DMS79 (cell line): ENCODE measurements at regions not wholly inside any gene's neighbourhood (a gene's known extent, or its start where the extent isn't known, plus 50 kb on each side); places are given as distances from the start of the nearest gene placed in this dataset.

Experiments
- DNase-seq: peaks from one replicate; lab custom pipeline; 2025; lab: John Stamatoyannopoulos, UW

GRCh38 chr11:35077709-35078469 lies 61.1 kb upstream of the CD44 start:
- DNase-seq = peak; percentile 31

DNA sequence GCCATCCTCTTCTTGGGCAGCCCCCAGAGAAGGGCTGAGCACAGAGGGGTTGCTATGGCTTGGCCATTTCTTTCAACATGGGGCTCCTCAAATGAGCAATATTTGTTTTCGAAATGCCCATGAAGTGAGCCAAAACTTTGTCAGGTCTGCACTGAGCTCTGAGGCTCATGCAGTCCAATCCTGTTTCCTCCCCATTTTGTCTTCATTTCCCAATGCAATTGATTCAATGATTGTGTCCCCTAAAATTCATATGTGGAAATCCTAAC lies 60.6 kb upstream of the CD44 start:
- DNase-seq = no peak

GRCh38 chr11:35079611-35080010 lies 59.4 kb upstream of the CD44 start:
- no peak for DNase-seq

- DNase-seq = no peak
These were observed 56.4 kb upstream of the CD44 start for GRCh38 chr11:35082321-35083180.

DNA sequence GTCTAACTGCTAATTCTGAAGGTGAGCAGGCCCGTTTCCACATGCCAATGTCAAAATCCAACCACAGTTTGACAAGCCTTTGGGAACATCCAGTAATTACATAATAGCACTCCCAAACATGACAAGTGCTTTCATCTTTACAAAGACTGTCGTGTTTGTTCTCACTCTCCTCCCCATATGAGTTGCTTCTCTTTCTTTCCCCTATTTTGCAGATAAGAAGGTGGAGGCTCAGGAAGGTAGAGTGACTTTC lies 55.9 kb upstream of the CD44 start:
- no peak for DNase-seq

DNA sequence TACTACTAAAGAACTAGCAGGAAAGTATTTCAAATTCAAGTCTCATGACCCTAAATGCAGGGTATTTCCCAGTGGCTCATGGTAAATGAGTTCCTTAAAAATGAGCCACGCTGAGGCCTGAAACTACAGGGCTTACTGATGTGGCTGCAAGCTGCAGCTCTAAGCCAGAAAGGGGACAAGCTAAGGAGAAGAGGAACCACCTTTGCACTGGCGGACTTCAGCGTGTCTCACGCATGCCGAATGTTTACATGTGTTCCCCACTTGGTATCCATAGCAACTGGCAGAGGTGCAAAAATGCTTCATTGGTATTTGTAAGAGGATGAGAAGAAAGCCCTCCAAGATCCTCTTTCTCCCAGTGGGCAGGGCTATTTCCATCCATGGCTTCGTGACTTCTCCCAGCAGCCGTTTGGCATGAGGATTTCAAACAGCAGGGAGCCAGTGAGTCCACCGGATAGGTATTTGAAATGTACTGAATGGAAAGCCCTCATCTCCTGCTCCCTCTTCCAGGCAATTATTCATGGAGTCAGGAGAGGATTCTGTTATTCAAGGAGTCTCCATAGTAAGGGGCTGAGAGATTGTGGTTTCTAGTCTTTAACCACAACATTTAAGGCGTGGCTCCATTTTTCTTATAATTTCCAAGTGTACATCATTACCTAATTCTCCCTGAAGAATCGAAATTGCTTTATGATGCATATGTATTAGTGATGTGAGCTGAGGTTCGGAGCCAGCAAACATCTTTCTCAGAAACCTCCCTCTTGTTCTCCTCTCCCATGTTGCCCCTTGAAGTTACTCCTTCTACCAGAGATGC lies 55.3 kb upstream of the CD44 start:
- peak; percentile 98 for DNase-seq

DNA sequence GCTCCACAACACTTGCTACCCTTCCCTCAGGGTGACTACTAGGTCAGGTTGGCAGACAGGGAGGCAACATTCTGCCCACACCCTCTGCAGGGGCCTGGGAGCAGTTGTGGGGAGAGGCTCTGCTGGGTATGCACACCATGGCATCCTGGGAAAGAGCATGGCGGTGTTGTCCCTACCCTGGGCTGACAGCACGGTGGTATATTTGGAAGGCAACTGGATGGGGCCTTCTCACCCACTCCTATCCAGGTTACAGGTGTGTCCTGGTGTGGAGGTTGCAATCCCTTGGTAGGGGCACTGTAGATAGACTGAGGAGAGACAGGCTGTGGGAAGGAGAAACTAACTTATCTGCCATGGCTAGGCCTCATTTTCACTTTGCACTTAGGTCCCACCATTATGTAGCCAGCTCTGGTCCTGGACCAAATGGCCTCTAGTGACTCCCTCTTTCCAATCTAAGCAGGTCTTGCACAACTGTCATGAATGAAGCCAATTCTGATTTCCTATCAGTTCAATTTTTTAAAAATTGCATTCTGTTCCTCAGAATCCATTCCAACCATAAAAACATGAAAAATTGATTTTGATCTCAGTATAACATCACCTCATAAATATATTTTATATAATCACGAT lies 54.0 kb upstream of the CD44 start:
- DNase-seq = no peak

DNA sequence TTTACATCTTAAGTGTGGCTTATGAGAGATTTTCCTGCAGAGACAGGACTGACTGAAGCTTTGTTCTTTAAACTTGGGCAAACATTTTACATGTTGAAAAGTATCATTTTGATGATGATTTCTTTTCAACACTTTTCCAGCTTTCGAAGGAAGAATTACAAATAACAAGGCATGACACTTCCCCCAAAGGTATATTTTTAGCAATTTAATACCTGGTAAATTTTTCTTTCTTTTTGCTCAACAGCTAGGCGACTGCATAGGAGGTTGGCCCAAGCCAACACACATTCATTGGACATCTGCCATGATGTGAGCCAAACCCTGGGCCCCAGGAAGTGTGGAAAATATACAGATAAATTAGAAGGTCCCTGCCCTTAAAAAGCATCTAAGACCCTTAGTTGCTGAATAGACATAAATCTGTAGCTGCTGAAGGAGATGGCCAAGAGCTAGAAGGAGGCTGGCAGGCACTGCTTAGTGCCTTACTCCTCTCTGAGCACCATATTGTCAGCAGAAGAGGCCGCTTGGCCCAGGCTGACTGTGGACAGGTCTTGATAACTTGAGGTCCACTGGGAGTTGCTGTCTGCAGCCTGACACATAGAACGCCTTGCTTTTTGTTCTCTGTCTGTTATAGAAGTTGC lies 53.3 kb upstream of the CD44 start:
- no peak for DNase-seq

DNA sequence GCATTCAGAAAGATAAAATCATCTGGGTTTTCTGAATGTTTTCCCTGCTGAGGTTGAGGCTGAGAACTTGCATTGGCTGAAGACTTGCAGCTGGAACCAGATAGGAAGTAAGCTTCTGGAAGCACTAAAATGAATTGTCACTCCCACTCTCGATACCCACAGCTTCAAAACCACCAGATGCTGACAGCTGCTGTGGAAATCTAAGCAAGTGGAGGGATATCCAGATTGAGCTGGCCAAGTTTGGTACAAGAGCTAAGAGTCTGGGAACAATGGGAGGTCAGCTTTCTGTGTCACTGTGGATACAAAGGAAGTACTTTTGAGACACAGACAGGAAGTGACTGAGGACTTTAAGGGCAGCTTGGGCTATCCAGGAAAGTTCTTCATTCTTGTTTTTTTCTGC lies 51.3 kb upstream of the CD44 start:
- DNase-seq = no peak

GRCh38 chr11:35088226-35088625 lies 50.7 kb upstream of the CD44 start:
- DNase-seq = no peak

- no peak for DNase-seq
These were observed 50.3 kb upstream of the CD44 start for GRCh38 chr11:35088676-35089075.
